GM21619 (cell line): ENCODE measurements at regions not wholly inside any gene's neighbourhood (a gene's known extent, or its start where the extent isn't known, plus 50 kb on each side); places are given as distances from the start of the nearest gene placed in this dataset.
"Not testable (repeated sequence)": the region's sequence is repeated elsewhere in the genome, so short reads cannot be mapped to it uniquely, and the experiment has no call there.

Experiments
- ATAC-seq: cut with Tn5 transposase; IDR thresholded peaks from one replicate; pipeline ENCODE4 v1.9.1; 2021; ENCODE audit not compliant: unreplicated experiment

- no peak for ATAC-seq
These were observed 545.7 kb downstream of the TBL1XR1 start for GRCh38 chr3:176651622-176652021.

DNA sequence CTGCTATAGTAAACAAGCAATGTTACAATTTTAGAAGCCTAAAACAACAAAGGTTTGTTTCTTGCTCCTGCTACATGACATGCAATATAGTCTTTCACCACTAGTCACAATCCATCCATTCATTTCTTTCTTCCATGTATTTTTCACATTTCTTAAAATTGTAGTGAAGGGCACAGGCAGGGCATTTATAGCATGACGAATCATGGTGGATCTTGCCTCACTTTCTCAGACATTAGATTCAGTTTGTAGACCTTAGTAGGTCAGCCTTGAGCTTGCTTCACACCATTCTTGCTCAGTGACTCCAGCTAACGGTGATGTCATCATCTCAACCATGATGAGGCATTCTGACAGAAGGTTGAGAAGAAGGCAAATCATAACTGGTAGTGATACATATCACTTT is 546.8 kb downstream of the TBL1XR1 start:
- no peak for ATAC-seq

DNA sequence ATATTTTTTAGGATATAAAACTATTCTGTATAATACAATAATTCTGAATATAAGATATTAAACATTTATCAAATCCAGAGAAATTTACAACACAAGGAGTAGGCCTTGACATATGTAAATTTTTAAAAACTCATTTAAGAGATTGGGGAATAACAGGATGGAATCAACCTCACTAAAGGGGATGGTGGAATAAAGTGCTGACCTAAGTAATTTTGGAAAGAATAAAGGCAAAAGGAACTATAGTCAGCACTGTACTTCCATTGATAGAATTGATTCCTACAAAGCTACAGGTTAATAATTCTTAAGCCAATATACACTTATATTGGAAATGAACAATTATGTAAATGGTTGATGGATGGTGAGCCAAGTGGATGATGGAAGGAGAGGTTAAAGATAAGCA is 549.3 kb downstream of the TBL1XR1 start:
- no peak for ATAC-seq

DNA sequence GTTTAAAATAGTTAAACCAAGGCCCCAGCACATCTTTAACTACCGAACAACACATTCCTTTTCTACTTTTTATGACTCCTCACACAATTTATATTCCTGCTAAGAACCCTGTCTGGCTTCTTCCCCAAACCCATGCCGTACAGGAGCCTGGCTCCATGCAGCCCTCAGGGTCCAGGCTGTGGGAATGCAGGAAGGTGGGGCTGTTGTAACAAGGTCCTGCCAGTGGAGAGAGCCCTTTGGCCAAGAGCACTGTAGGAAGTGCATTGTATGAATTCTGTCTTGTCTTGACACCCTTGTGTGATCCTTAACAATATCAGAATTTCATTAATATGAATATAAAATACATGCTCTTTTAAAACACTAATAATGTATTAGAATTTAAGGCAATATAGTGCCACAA is 563.8 kb downstream of the TBL1XR1 start:
- no peak for ATAC-seq

DNA sequence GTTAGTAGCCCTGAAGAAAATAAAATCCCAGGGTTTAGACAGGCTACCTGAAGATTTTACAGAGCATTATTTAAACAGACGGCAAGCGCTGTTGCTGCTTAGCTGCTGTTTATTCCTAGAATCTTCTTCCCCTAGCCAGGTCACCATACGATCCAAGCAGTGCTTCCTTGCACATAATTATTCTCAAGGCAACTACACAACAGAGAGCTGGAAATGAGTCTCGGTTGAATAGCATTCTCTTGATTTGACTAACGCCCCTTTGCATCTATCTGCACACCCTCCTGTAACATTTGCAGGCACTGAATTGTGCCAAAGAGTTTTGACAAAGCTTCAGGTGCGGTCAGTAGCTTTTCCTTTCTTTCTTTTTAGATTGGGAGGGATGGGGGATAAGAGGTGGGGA is 564.4 kb downstream of the TBL1XR1 start:
- no peak for ATAC-seq

DNA sequence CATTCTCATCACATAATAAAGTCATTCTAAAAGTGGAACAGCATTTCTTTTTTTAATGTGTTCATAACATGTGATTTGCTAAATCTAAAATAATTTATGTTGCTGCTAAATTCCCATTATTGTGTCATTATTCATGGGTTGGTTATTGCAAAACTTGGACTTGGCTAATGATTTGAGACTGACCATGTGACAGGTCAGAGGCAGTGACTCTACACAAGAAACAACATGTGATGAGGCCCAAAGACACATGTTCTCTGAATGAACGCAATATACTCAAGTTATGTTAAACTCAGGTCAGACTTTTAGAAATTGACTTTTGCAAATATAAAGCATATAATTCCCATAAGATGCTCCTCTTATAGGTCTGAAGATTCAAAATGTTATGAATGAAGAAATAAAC is 566.1 kb downstream of the TBL1XR1 start:
- no peak for ATAC-seq

DNA sequence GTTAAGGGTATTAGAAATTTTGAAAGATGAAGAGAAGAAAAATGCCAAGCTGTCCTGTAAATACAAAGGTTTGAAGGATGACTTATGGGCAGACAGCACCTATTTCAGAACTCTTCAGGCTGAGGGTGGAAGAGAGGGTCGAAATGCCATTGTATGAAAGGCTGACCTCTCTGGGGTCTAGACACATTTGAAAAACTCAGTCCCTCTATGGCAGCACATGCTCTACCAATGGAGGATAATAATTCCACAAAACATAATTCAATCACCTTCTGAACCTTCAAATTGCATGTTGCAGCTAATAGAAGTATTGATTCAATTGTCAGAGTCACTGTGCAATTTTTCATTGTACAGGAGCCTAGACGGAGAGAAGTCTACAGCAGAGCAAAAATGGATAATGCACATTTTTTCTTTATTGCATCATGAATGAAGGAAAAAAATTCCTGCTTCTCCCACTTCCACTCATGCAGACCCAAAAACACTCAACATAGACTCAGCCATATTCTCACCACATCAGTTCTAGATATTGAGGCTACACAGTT is 569.1 kb downstream of the TBL1XR1 start:
- no peak for ATAC-seq

DNA sequence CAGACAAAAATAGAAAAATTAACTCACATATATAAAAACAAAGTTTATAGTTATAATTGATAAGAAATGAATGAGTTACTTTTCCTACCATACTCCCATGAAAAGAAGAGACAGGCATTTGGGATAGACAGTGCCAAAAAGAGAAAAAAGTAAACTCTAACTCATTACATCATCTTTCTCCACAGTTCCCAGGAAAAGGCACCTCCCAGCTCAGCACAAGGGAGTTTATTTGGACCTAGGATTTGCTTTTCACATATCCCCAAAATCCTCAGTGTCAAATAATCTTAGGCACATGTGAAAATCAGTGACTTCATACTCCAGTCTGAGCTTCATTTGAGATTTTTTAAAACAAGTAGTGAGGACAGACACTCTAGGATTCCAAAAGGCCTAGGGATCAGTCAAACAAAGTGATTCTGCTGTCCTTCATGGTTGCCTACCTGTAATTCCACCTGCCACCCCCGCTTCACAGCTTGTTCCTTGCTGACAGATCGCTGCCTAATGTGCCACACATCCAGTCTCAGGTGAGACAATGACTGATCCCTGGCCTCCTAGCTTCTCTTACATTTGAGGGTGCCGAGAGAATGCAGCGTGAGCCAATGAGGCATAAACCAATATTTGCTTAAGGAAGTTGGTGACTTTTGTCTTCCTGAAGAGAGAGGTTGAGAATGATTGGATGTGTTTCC is 573.7 kb downstream of the TBL1XR1 start:
- ATAC-seq, result no peak

DNA sequence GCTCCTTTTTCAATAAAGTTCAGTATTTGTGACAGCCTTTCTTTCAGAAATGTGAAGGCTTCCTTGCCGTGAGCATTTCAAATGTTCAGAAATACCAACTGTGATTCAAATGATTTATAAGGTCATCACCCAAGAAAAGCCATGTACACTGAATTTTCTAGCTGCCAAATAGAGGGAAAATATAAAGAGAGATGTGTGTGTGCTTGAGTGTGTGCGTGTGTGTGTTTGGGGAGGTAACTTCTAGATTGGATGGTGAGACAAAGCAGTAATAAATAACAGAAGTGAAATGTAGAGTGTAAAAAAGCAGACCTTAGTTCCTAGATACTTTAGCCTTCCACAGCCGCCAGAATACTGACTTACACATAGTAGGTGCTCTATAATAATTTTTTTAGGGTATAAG is 577.4 kb downstream of the TBL1XR1 start:
- ATAC-seq, result no peak

DNA sequence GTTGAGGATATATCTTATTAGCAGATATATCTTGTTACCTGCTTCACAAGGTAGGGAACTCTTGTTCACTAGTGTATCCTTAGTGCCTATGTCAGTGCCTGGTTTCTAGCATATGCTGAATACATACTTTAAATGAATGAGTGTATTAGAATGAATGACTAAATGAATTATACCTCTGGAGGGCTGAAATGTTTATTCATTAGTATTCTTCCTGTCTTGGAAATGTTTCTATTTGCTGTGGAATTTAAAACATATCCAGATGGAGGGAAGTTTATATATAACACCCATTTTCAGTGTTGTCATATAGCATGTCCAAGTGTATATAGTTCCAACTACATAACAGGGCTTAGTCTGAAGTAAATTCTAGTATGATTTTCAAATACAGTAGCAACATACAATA is 581.5 kb downstream of the TBL1XR1 start:
- ATAC-seq, result no peak

DNA sequence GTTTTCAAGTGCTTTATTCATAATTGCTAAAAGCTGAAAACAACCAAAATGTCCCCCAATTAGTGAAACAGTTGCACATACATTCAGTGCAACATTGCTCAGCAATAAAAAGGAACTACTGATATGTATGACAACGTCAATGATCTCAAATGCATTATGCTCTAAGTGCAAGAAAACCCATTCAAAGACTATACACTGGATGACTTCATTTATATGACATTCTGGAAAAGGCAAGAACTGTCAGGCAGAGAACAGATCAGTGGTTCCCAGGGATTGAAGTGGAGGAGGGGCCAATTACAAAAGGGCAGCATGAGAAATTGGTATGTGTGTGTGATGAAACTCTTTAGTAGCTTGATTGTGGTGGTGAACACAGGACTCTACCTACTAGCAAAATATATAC is 585.6 kb downstream of the TBL1XR1 start:
- ATAC-seq, result no peak

DNA sequence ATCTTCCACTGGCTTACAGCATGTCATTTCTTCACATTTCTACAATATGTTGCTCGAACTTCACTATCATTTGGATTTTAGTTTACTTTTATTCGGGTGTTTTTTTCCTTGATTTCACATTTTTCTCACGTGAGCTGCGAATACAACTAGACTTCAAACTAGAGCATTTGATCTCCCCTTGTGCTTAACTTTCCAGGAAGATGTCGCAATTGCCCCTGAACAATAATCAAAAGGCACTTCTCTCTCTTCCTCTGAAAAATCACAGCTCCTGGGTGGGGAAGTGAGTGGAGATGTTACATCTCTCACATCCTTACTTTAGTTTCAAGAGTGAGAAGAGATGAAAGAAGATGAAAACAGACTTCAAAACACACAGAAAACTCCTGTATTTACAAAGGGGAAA is 587.9 kb downstream of the TBL1XR1 start:
- ATAC-seq, result no peak

DNA sequence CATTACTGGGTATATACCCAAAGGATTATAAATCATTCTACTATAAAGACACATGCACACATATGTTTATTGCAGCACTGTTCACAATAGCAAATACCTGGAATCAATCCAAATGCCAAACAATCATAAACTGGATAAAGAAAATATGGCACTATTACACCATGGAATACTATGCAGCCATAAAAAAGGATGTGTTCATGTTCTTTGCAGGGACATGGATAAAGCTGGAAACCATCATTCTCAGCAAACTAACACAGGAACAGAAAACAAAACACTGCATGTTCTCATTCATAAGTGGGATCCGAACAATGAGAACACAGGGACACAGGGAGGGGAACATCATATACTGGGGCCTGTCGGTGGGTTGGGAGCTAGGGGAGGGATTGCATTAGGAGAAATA is 591.7 kb downstream of the TBL1XR1 start:
- not testable (repeated sequence) for ATAC-seq

GRCh38 chr3:176595307-176595706 is 602.0 kb downstream of the TBL1XR1 start:
- no peak for ATAC-seq

GRCh38 chr3:176590722-176591121 is 606.6 kb downstream of the TBL1XR1 start:
- no peak for ATAC-seq

GRCh38 chr3:176587089-176587488 is 610.2 kb downstream of the TBL1XR1 start:
- no peak for ATAC-seq

GRCh38 chr3:176584413-176585176 is 612.7 kb downstream of the TBL1XR1 start:
- ATAC-seq, result no peak

DNA sequence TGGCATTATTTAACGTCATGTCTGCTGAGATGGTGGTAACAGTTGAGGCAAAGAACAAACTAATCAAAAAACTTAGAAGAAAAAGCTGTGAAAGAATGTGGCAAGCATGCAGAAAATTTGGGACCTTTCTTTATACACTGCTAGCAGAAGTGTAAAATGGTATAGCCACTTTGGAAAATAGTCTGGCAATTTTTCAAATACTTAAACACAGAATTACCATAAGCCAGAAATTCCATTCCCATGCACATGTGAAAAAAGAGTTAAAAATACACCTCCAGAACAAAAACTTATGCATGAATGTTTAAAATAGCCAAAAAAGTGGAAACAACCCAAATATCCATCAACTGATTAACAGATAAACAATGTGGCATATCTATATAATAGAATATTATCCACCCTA is 613.3 kb downstream of the TBL1XR1 start:
- no peak for ATAC-seq

DNA sequence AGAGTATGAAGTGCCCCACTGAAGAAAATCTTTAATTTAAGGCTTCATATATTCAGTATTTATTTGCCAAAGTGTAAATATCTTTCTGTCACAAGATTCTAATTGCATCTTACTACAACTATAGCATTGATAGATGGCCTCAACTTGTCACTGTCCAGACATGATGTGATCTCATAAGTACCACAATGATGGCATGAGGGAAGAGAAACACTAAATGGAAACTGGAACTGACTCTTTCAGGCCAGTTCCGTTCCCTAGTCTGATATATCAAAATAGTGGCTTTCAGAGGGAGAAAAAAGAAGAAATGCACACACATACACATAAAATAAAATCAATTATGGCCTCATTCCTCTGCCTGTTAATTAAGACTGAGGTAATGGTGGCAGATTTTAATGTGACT is 615.7 kb downstream of the TBL1XR1 start:
- no peak for ATAC-seq

DNA sequence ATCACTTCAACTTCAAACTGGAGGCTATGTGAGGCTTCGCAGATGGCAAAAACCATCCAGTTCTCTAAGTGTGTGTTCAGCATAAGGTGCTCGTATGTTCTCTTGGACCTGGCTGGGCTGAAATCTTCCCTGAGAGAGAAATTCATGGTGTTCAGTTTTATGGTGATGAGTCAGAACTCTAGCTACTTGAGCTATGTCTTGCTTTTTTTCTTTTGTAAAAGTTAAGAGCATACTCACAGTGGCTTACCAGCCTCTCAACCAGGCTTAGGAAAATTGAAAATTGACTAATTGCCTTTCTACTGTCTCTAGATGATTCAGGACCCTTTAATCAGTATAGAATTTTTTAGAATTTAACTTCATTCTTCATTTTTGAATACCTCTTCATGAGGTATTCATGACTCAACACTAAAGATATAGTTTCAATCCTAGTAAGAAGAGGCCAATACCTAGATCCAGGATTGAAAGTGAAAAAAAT is 617.5 kb downstream of the TBL1XR1 start:
- peak; percentile 77 for ATAC-seq

- ATAC-seq, result no peak
These were observed 619.0 kb downstream of the TBL1XR1 start for GRCh38 chr3:176578316-176578715.

- ATAC-seq, result no peak
These were observed 619.8 kb downstream of the TBL1XR1 start for GRCh38 chr3:176577447-176577846.
